ENCODE measurements at regions not wholly inside any gene's neighbourhood (a gene's known extent, or its start where the extent isn't known, plus 50 kb on each side); places are given as distances from the start of the nearest gene placed in this dataset.
A peak's percentile ranks its signal among the peaks of the same experiment; 100 is the strongest.

GRCh38 chr2:193333539-193333938 is 1138.8 kb upstream of the TMEFF2 start:
- Histone ChIP-seq H3K4me3 (ENCODE audit: insufficient read depth, low read depth, low read length) (no peak overlapping the region), H3K27me3 (ENCODE audit: control insufficient read depth, insufficient read depth, low read length) (no peaks in the 10 kb centered on the region), H3K36me3 (replicated peaks; ENCODE audit: control insufficient read depth, insufficient read depth, low read length) (no peaks in the 10 kb centered on the region)
- DNase-seq = no peak

- no peak for DNase-seq
- Histone ChIP-seq H3K36me3 (replicated peaks; ENCODE audit: control insufficient read depth, insufficient read depth, low read length) (no peaks in the 10 kb centered on the region), H3K4me3 (ENCODE audit: insufficient read depth, low read depth, low read length) (no peak overlapping the region), H3K27me3 (ENCODE audit: control insufficient read depth, insufficient read depth, low read length) (no peaks in the 10 kb centered on the region)
Measured at GRCh38 chr2:193332941-193333340, 1138.2 kb upstream of the TMEFF2 start.

GRCh38 chr2:193331676-193332075 is 1136.9 kb upstream of the TMEFF2 start:
- no peak overlapping the region for H3K4me3 ChIP-seq (ENCODE audit: insufficient read depth, low read depth, low read length)
- H3K27me3 ChIP-seq (ENCODE audit: control insufficient read depth, insufficient read depth, low read length) = no peaks in the 10 kb centered on the region
- DNase-seq = no peak

GRCh38 chr2:193326296-193326695 is 1131.6 kb upstream of the TMEFF2 start:
- H3K4me3 ChIP-seq (ENCODE audit: insufficient read depth, low read depth, low read length) = no peak overlapping the region
- no peak for DNase-seq
- no peaks in the 10 kb centered on the region for H3K36me3 ChIP-seq (replicated peaks; ENCODE audit: control insufficient read depth, insufficient read depth, low read length)
- no peaks in the 10 kb centered on the region for H3K27me3 ChIP-seq (ENCODE audit: control insufficient read depth, insufficient read depth, low read length)

More at GRCh38 chr2:193331676-193332075, 1136.9 kb upstream of the TMEFF2 start:
- H3K36me3 ChIP-seq (replicated peaks; ENCODE audit: control insufficient read depth, insufficient read depth, low read length) = no peaks in the 10 kb centered on the region

GRCh38 chr2:193315428-193316091 is 1120.8 kb upstream of the TMEFF2 start:
- no peaks in the 10 kb centered on the region for H3K27me3 ChIP-seq (ENCODE audit: control insufficient read depth, insufficient read depth, low read length)
- H3K4me3 ChIP-seq (ENCODE audit: insufficient read depth, low read depth, low read length) = no peak overlapping the region
- DNase-seq = no peak
- H3K36me3 ChIP-seq (replicated peaks; ENCODE audit: control insufficient read depth, insufficient read depth, low read length) = no peaks in the 10 kb centered on the region

GRCh38 chr2:193303464-193303863 is 1108.7 kb upstream of the TMEFF2 start:
- no peak for DNase-seq
- H3K4me3 ChIP-seq (ENCODE audit: insufficient read depth, low read depth, low read length) = no peak overlapping the region
- H3K36me3 ChIP-seq (replicated peaks; ENCODE audit: control insufficient read depth, insufficient read depth, low read length) = no peaks in the 10 kb centered on the region
- H3K27me3 ChIP-seq (ENCODE audit: control insufficient read depth, insufficient read depth, low read length) = no peaks in the 10 kb centered on the region

- Histone ChIP-seq H3K4me3 (ENCODE audit: insufficient read depth, low read depth, low read length) (no peak overlapping the region), H3K36me3 (replicated peaks; ENCODE audit: control insufficient read depth, insufficient read depth, low read length) (no peaks in the 10 kb centered on the region), H3K27me3 (ENCODE audit: control insufficient read depth, insufficient read depth, low read length) (no peaks in the 10 kb centered on the region)
- no peak for DNase-seq
Measured at GRCh38 chr2:193294371-193294770, 1099.6 kb upstream of the TMEFF2 start.

GRCh38 chr2:193279361-193279760 is 1084.6 kb upstream of the TMEFF2 start:
- H3K4me3 ChIP-seq (ENCODE audit: insufficient read depth, low read depth, low read length) = no peak overlapping the region
- DNase-seq = no peak
- no peaks in the 10 kb centered on the region for H3K27me3 ChIP-seq (ENCODE audit: control insufficient read depth, insufficient read depth, low read length)
- no peaks in the 10 kb centered on the region for H3K36me3 ChIP-seq (replicated peaks; ENCODE audit: control insufficient read depth, insufficient read depth, low read length)

- Histone ChIP-seq H3K27me3 (ENCODE audit: control insufficient read depth, insufficient read depth, low read length) (no peaks in the 10 kb centered on the region), H3K36me3 (replicated peaks; ENCODE audit: control insufficient read depth, insufficient read depth, low read length) (no peaks in the 10 kb centered on the region), H3K4me3 (ENCODE audit: insufficient read depth, low read depth, low read length) (no peak overlapping the region)
- no peak for DNase-seq
Measured at GRCh38 chr2:193276988-193277387, 1082.3 kb upstream of the TMEFF2 start.

- no peaks in the 10 kb centered on the region for H3K36me3 ChIP-seq (replicated peaks; ENCODE audit: control insufficient read depth, insufficient read depth, low read length)
- H3K4me3 ChIP-seq (ENCODE audit: insufficient read depth, low read depth, low read length) = no peak overlapping the region
- H3K27me3 ChIP-seq (ENCODE audit: control insufficient read depth, insufficient read depth, low read length) = no peaks in the 10 kb centered on the region
- DNase-seq = no peak
Measured at GRCh38 chr2:193276560-193276959, 1081.8 kb upstream of the TMEFF2 start.

GRCh38 chr2:193276069-193276468 is 1081.3 kb upstream of the TMEFF2 start:
- Histone ChIP-seq H3K27me3 (ENCODE audit: control insufficient read depth, insufficient read depth, low read length) (no peaks in the 10 kb centered on the region), H3K4me3 (ENCODE audit: insufficient read depth, low read depth, low read length) (no peak overlapping the region), H3K36me3 (replicated peaks; ENCODE audit: control insufficient read depth, insufficient read depth, low read length) (no peaks in the 10 kb centered on the region)
- DNase-seq = peak; percentile 4

- Histone ChIP-seq H3K27me3 (ENCODE audit: control insufficient read depth, insufficient read depth, low read length) (no peaks in the 10 kb centered on the region), H3K36me3 (replicated peaks; ENCODE audit: control insufficient read depth, insufficient read depth, low read length) (no peaks in the 10 kb centered on the region), H3K4me3 (ENCODE audit: insufficient read depth, low read depth, low read length) (no peak overlapping the region)
- DNase-seq = no peak
Measured at GRCh38 chr2:193272011-193272410, 1077.3 kb upstream of the TMEFF2 start.

GRCh38 chr2:193270816-193271215 is 1076.1 kb upstream of the TMEFF2 start:
- no peak for DNase-seq
- no peaks in the 10 kb centered on the region for H3K27me3 ChIP-seq (ENCODE audit: control insufficient read depth, insufficient read depth, low read length)
- H3K36me3 ChIP-seq (replicated peaks; ENCODE audit: control insufficient read depth, insufficient read depth, low read length) = no peaks in the 10 kb centered on the region
- no peak overlapping the region for H3K4me3 ChIP-seq (ENCODE audit: insufficient read depth, low read depth, low read length)

- H3K36me3 ChIP-seq (replicated peaks; ENCODE audit: control insufficient read depth, insufficient read depth, low read length) = no peaks in the 10 kb centered on the region
- no peak for DNase-seq
- H3K27me3 ChIP-seq (ENCODE audit: control insufficient read depth, insufficient read depth, low read length) = no peaks in the 10 kb centered on the region
- H3K4me3 ChIP-seq (ENCODE audit: insufficient read depth, low read depth, low read length) = no peak overlapping the region
Measured at GRCh38 chr2:193267496-193268002, 1072.8 kb upstream of the TMEFF2 start.

GRCh38 chr2:193253014-193253530 is 1058.3 kb upstream of the TMEFF2 start:
- Histone ChIP-seq H3K36me3 (replicated peaks; ENCODE audit: control insufficient read depth, insufficient read depth, low read length) (no peaks in the 10 kb centered on the region), H3K4me3 (ENCODE audit: insufficient read depth, low read depth, low read length) (no peak overlapping the region), H3K27me3 (ENCODE audit: control insufficient read depth, insufficient read depth, low read length) (no peaks in the 10 kb centered on the region)
- DNase-seq = no peak
